ENCODE measurements at regions not wholly inside any gene's neighbourhood (a gene's known extent, or its start where the extent isn't known, plus 50 kb on each side); places are given as distances from the start of the nearest gene placed in this dataset.

DNA sequence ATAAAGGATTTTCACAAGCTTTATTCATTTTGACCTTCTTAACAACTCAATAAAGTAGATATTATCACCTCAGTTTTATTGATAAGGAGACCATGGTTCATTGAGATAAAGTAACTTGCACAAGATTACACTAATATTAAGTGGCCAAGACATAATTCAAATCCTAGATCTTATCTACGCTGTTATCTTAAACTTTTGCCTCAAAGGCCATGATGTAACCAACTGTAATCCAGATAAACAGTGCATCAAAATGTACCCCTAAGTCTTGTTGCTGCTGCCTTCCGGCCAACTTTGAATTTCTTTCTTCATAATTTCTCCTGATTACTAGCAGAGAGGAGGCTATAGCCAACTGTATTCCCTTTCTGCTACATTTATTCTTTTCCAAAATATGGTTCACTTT lies 1094.8 kb upstream of the PIK3C3 start:
- DNase-seq, result no peak

DNA sequence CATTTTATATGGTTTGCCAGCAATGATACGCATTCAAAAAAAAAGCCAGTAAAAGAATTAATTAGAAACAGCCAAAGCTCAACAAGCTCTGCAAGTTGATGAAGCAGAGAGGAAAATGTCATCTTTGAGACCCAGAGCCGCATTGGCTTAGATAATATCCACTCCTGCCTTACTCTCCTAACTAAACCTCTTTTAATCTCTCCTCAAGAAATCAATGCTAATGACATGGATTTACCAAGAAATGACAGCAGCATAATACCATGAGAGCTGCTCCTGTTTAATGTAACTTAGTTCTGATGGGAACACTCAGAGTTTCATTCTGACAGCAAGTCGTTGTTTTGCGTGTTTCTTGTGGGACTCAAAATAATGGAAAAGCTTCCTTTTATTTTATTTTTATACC lies 1099.4 kb upstream of the PIK3C3 start:
- DNase-seq, result no peak

DNA sequence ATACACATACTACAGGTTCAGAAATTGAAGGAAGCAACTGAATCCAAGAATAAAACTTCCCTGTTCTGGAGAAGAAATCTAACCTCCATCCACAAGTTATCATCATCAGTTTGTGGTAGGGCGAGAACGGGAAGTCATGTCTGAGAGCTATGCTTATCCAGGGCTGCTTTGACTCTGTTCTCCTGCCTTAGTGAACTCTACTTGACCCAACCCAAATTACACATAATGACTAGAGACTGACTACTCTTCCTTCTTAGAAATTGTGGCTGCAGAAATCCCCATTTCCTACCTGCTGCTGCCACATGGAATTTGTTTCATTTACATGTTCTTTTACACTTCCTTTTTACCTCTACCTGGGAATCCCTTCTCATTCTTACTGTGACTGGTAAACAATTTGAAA lies 1102.6 kb upstream of the PIK3C3 start:
- DNase-seq, result no peak

DNA sequence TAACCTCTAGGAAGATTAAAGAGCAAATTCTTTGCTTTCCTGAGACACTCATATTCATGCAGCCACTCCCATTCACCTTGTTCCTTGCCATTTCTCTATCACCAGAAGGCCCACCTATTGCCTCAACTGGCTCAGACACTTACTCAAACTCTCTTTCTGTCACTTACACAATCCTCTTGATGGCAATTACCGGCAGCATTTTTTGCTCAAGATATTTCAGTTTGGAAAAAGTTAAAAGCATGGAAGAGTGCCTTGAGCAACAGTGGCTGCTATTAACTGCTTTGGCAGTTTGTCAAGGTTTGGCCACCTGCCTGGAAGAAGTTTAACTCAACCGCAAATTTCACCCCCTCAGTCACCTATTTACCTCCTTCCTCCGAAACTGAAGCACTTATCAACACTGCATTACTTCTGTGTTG lies 1104.0 kb upstream of the PIK3C3 start:
- DNase-seq, result no peak

DNA sequence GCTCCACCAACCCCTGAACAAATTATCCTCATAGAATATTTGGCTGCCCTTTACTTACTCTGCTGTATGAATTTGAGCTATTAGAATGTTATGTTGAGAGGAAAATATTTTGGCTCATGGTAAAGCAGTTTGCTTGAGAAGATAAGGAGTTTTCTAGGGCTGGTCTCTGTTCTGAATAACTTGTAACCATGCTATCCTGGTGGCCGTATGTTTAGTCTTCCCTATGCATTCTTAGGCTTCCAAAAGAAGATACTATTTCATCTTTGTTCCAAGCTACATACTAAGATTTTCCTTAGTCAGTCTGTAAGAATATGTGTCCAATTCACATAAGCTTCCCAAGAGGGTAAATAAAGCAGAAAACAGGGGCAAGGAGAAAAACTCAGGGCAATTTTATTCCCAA lies 1105.1 kb upstream of the PIK3C3 start:
- DNase-seq, result no peak

DNA sequence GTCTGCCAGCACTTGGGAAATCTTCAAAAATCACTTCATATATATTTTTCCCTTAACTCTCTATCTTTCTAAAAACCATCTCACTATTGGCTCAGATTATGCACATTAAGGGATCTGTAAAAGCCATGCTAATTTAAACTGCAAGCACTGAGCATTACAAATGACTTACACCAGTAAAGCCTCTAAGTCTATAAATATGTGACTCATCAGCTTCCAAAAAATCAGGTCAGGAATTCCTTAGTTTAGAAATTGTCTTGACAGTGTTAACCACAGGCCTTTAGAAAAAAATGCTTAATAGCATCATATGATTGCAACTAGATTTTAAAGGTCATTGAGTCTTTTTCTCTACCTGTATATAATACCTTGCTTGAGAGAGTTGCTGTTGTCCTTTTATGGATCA lies 1113.6 kb upstream of the PIK3C3 start:
- DNase-seq, result no peak

DNA sequence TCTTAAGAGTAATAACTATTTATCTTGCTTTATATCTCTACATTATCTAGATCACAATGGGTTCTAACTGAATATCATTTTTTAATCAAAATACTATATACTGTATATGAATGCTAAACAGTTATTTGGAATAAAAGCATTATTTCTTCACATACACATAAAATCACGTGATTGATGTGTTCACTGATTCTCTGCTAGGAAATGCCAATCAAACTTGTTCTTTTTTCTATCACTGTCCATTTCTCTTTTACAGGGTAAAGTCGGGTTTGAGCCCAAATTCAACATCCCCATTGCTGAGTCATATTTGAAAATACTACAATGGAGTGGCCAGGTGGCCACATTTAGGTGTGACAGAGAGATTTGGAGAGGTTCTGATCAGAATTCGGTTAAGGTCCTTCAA lies 1114.0 kb upstream of the PIK3C3 start:
- DNase-seq, result no peak

DNA sequence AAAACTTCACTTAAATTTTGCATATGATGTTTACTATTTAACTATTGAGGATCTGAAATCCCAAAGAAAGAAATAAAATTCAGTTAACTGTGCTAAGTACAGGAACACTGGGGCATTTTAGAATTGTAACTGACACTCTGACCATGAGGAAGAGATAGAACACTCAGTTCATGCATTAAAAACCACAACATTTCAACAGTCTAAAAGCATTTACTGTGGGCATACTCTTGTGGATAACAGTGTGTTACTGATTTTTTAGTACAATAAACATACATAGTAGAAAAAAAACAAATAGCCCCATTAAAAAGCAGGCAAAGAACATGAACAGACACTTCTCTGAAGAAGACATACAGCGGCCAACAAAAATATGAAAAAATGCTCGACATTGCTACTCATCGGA lies 1122.7 kb upstream of the PIK3C3 start:
- no peak for DNase-seq

DNA sequence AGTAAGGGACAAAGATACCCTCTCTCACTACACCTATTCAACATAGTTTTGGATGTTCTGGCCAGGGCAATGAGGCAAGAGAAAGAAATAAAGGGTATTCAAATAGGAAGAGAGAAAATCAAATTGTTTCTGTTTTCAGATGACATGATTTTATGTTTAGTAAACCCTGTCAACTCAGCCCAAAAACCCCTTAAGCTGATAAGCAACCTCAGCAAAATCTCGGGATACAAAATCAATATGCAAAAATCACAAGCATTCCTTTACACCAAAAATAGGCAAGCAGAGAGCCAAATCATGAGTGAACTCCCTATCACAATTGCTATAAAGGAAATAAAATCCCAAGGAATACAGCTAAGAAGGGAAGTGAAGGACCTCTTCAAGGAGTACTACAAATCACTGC lies 1130.7 kb upstream of the PIK3C3 start:
- DNase-seq, result no peak

DNA sequence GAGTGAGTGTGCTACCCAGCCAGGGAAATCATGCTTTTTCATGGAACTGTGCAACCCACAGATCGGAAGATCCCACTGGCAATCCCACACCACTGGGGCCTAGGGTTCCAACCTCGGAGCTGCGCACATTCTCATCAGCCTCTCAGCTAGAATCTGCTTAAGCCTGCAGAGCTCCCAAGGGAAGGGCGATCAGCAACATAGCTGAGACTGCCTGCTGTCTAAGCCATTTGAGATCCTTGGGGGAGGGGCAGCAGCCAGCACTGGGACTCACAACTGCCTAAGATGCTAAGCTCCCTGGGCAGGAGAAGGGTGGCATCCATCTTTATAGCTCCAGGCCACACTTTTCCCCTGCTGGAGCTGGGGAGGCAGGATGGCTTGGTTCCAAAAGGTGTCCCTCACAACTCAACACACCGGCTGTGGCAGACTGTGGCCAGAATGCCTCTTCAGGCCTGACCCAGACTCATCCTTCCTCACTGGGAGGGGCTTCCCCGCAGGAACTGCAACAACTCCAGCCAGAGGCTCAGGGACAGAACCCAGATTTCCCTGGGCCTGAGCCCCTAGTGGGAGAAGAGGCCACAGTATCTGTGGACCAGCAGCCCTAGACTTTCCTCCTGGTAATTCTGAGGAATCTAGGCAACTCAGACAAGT lies 1133.3 kb upstream of the PIK3C3 start:
- DNase-seq, result no peak

DNA sequence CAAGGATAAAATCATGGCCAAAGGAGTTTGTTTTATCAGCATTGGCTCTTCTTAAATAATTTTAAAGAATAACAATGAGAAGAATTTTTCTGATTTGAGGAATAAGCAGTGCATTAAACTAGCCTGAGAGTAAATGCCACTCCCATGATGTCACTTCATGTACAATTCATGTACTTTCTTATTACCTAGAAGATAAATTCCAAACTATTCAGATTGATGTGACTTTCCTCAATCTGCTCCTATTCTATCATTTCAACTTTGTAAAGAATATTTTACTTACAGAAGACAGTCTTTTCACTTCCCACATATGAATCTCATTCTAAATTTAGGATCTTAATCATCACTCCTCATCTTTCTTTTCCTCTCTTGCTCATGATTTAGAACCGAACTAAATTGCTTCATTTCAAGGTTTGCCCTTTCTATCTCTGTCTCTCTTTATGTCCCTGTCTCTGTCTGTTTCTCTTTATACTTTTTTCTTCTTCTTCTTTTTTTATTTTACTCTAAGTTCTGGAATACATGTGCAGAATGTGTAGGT lies 1142.0 kb upstream of the PIK3C3 start:
- DNase-seq, result no peak

DNA sequence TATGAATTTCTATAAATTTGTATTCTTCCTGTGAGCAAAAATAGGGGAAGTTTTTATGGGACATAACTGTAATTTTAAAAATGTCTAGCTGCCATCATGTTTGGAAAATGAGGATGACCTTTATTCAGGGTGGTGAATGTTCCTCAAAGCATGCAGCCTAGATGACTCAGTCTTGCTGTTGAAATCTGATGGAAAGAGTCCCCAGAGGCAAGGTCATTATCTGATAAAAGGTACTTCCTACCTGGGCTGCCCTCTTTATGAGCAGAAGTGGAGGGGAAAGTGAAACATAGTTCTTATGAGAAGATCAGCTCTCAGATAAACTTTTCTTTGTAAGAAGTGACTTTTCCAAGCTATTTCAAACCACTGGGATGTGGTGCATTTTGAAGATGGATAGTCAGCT lies 1144.7 kb upstream of the PIK3C3 start:
- DNase-seq, result no peak

DNA sequence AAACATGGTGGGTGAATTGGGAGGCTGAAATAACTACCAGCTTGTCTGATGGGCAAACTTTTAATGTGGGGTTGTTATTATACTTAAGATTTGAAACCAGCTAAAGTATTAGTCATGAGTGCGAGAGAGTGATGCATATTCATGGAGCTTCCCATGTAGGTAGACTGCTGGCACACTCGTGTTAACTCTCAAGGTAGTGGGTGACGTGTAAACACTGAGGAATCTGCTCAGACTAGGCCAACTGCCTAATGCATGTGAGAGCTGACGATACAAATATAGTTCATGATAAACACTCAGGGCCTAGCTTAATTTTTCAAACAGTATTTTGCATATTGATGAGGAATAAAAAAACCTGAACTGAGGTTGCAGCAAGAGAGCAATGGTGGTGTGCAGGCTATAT lies 1165.7 kb upstream of the PIK3C3 start:
- DNase-seq, result no peak

DNA sequence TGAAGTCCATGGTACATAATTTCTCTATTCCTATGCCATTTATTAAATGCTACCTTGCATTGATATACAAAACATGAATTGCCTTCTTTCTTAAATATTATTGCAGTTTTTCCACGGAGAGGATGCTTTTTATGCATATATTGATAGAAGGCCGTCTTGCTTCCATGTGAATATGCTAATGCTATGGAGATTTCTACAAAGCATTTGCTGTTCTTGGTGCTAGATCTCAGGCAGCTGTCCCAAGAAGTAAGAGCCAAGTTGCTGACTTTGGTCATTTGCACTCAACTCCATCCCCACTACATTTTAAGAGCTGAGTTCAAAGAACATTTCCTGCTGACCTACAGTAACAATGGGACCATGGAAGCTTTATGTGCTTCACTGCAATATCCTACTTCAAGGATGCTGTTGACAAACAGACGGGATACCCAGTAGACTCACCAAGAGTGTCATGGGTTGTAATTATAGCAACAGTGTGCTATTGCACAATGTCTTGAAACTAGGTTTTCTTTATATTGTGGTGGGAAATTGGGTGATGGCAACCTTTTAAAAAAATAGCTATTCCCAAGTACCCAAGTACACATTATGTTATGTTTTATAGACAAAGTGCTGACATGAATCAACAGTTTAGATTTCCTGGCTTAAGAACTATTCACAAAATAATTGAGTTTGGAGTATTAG lies 1172.4 kb upstream of the PIK3C3 start:
- no peak for DNase-seq

DNA sequence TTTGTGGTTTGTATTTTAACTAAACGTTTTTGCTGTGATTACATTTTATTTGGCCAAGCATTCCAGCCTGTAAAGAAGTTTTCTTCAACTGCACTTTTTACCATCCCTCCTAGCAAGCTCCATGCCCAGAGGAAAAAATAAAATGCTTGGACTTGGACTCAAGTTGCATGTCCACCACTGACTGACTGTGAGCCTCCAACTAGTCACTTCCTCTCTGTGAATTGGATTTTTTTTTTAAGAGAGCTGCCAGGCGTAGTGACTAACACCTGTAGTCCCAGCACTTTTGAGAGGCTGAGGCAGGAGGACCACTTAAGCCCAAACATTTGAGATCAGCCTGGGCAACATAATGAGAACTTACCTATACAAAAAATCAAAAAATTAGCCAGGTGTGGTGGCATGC lies 1185.2 kb upstream of the PIK3C3 start:
- DNase-seq, result no peak

DNA sequence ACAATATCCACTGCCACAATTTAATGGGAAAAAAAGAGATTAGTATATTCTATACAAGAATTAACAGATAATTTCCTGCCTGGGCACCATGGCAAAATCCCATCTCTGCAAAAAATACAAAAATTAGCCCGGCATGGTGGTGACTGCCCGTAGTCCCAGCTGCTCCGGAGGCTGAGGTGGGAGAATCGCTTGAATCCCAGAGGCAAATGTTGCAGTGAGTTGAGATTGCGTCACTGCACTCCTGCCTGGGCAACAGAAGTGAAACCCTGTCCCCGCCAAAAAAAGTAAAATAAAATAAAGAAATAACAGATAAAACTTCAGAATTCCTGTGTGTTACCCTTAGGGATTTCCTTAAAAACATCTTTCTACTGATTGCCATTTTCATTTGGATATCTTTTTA lies 1194.8 kb upstream of the PIK3C3 start:
- DNase-seq, result no peak

DNA sequence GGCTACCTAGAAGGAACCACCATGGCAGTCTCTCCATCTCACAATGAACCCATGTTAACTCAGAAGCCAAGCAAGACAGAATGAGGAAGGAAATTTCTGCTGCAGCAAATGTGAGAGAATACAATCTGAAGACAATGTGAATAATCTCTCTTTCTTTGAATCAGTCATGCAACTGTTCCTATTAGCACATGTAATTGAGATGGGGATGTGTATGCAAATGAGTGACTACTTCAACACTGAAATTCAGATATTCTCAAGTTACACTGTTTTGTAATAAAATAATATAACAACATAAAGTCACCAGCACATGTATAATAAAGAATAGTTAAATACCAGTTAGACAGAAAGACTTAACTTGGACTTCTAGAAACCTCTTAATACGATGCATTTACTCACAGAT lies 1200.6 kb upstream of the PIK3C3 start:
- DNase-seq, result no peak

DNA sequence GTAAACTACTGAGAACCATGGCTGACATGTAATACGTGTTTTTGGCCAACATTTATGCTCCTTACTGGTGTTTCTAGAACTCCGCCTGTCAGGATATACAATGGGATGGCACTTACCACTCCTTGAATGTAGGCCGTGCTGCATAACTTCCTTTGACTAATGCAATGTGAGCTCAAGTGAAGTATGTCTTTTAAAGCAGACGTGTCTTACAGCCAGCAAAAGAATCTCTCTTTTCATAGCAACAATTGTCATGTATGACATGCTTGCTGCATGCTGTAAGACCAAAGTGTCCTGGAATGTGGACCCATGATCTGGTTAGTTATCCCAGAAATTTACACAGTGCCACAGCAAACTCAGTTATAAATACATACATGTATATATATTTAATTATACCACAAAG lies 1202.7 kb upstream of the PIK3C3 start:
- no peak for DNase-seq

DNA sequence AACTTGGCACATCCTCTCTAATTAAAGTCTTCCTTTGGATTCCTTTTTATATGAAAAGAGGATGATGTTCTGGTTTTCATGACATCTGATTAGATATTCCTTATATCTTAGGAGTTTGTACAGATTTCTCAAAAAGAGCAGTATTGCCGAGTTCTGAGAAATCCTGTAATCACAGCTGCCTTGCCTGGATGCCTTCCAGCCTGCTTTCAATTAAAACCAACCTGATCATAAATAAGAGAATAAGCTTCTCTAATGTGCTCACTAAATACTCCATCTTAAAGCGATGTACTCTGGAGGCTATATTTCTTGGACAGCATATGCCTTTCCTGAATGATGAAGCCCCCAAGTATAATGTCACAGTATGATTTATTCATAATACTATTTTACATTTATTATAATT lies 1203.8 kb upstream of the PIK3C3 start:
- DNase-seq, result no peak

DNA sequence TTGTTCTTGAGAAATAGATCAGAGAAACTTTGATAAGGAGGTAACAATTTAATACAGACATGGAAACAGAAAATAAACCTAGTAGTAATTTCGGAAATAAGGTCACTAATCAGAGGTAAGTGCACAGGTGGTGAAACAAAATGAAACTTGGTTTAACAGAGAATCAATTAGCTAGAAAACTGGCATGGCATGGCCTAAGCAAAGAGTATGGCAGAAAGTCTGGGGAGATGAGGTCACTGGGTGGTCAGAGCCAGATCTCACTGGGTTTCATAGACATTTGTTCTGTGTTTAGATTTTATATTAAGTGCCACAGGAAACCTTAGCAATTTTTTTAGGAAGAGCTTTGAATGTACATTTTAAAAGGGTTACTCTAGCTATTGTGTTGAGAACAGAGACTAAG lies 1216.0 kb upstream of the PIK3C3 start:
- DNase-seq, result no peak

DNA sequence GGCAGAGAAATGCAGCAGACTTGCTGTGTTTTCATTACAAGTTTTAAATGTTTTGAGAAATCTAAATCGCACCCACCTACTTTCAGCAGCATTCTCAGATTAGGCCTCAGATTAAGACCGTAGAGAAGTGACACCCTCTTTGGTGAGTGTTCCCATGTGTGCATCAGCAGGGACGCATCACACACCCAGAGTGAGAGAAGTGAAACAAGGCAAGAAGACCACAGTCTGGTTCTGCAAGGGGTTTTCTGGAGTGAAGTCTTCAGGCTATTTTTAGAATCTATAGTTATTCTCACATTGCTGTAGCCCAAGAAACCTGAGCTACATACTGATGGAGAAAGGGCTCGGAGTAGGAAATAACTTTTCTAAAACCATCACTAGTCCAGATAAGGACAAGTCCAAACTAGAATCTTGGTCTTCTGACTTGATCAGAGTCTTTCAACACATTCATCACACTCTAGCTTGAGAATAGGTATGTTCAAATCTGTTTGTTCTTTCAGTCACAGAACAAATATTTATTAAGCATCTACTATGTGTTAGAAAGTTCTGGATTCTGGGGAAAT lies 1216.6 kb upstream of the PIK3C3 start:
- DNase-seq, result no peak

DNA sequence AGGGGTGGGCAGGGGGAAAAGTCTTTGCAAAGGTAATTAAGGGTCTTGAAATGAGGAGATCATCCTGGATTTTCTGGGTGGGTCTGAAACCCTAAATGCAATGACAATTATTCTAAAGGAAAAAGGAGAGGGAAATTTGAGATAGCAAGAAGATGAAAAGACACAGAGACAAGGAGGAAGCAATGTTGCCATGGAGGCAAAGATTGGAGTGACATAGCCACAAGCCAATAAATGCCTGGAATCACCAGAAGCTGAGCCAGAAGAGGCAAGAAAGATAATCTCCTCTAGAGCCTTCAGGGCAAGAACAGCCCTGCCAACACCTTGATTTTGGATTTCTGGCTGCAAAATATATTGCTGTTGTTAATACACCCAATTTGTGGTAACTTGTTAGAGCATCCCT lies 1246.3 kb upstream of the PIK3C3 start:
- DNase-seq, result no peak

DNA sequence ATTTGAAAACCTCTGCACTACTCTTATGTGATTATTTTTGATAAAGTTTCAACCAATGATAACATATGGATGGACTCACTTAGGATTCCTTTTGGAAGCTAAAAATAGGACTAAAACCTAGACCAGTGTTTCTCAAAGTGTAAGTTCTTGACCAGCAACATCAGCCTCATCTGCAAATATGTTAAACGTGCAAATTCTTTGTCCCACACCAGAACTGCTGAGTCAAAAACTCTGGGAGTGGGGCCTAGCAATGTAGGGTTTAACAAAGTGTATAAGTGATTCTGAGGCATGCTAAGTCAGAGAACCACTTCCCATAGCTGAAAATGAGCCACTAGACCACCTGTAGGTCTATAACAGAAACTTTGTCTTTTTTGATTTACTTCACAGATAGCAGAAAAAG lies 1247.2 kb upstream of the PIK3C3 start:
- no peak for DNase-seq

DNA sequence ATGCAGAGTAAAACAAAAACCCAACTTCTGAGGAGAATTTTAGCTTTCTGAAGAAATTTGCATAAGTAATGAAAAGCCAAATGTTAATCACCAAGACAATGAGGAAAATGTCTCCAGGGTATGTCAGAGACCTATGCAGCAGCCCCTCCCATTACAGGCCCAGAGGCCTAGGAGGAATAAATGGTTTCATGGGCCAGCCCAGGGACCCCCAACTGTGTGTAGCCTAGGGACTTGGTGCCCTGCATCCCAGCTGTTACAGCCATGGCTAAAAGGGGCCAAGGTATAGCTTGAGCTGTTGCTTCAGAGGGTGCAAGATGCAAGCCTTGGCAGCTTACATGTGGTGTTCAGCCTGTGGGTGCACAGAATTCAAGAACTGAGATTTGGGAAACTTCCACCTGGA lies 1256.9 kb upstream of the PIK3C3 start:
- DNase-seq, result no peak

DNA sequence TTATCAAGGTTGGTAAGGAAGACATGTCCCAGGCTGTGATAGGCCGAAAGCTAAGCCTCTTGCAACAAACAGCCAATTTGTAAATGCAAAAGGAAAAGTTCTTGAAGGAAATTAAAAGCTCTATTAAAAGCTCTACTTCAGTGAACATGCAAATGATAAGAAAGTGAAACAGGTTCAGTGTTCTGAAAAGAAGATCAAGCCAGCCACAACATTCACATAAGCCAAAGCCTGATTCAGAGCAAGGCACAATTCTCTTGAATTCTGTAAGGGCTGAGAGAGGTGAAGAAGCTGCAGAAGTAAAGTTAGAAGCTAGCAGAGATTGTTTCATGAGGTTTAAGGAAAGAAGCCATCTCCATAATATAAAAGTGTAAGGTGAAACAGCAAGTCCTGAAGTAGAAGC lies 1259.5 kb upstream of the PIK3C3 start:
- no peak for DNase-seq

All from NCI-H1048 (cell line).